ENCODE measurements at regions not wholly inside any gene's neighbourhood (a gene's known extent, or its start where the extent isn't known, plus 50 kb on each side); places are given as distances from the start of the nearest gene placed in this dataset.

- DNase-seq (ENCODE audit: low read depth in 2 of 3, low spot score in 1 of 3): no peak
Observed at GRCh38 chr7:98467570-98468312, 66.9 kb upstream of the BAIAP2L1 start.

- DNase-seq (ENCODE audit: low read depth in 2 of 3, low spot score in 1 of 3): no peak
Observed at GRCh38 chr7:98465022-98465421, 64.1 kb upstream of the BAIAP2L1 start.

DNA sequence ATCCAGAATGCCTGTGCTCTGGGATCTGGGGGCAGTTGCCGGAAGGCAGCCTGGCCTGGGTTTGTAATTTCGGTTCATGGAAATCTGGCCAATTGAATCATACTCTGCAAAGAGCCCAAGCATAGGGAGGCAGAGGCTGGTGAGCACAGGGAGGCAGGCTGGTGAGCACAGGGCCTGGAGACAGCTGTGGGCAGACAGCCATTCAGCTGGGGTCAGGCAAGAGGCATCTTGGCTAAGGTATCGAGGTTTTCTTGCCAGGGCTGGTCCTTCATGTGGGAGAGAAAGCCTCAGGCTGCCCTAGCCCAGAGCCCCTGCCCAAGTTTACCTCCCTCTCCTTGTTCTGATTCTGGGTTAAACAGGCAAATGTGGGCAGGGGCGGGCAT lies 63.7 kb upstream of the BAIAP2L1 start:
- no peak for DNase-seq (ENCODE audit: low read depth in 2 of 3, low spot score in 1 of 3)

DNA sequence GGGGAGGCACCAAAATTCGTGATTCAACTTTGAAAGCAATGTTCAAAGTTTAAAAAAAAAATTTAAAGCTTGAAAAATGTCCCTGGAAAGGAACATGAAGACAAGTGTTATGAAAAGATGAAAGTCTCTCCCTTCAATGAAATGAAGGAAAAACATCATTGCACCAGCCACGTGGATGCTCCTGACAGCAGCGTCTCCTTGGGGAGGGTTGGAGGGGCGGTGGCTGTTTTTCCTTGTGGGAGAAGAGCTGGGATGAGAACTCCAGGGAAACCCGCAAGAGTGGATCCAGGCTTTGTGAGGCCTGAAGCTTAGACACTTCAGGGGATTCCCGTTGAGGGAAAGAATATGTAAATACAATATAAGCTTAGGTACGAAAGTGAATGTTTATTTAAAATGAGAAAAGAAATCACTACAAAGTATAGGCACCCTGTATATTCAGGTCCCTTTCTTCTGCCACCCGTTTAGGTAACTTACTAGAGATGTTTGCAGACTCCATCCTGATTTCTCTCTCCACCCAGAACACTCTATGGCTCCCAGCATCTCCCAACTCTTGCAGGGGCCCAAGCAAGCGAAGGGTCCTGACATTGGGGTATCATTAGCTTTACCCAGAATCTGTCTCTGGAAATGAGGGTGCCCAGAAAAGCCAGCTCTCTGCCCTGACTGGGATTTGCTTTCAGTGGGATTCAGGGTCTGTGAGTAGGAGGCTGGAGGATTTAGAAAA lies 63.1 kb upstream of the BAIAP2L1 start:
- no peak for DNase-seq (ENCODE audit: low read depth in 2 of 3, low spot score in 1 of 3)

DNA sequence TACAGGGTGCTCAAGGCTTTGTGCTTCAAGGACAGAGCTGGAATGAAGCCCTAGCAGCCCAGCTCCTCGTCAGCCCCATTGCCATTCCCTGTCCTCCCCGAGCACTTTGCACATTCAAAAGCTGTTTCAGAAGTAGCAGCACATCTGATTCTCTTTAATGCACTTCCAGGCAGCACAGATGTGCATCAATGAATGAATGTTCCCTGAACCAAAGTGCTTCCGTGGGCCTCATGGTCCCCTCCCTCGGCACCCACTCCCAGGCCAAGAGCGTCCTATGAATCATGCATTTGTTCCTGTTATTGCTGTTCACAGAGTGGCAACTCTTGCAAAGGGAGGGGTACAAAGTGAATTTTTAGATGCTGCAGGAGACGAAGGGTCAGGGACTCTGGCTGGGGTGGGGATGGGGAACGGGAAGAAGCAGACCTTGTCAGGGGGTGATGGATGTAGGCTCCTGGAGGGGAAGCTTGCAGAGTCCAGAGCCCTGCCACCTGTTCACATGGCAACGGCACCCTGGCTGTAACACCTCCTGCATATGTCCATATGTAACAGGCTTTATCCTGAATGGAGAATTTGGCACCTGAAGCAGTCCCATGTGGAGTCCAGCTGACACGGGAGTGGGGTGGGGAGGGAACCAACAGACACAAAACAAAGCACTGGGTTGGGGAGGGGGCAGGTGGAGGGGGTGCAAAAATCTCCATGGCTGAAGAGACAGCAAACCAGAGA lies 62.2 kb upstream of the BAIAP2L1 start:
- DNase-seq (ENCODE audit: low read depth in 2 of 3, low spot score in 1 of 3): no peak

- DNase-seq (ENCODE audit: low read depth in 2 of 3, low spot score in 1 of 3): no peak
Observed at GRCh38 chr7:98460902-98461301, 60.0 kb upstream of the BAIAP2L1 start.

GRCh38 chr7:98459529-98459928 lies 58.6 kb upstream of the BAIAP2L1 start:
- no peak for DNase-seq (ENCODE audit: low read depth in 2 of 3, low spot score in 1 of 3)

GRCh38 chr7:98458090-98458875 lies 57.4 kb upstream of the BAIAP2L1 start:
- no peak for DNase-seq (ENCODE audit: low read depth in 2 of 3, low spot score in 1 of 3)

GRCh38 chr7:98456866-98457265 lies 56.0 kb upstream of the BAIAP2L1 start:
- DNase-seq (ENCODE audit: low read depth in 2 of 3, low spot score in 1 of 3): no peak

DNA sequence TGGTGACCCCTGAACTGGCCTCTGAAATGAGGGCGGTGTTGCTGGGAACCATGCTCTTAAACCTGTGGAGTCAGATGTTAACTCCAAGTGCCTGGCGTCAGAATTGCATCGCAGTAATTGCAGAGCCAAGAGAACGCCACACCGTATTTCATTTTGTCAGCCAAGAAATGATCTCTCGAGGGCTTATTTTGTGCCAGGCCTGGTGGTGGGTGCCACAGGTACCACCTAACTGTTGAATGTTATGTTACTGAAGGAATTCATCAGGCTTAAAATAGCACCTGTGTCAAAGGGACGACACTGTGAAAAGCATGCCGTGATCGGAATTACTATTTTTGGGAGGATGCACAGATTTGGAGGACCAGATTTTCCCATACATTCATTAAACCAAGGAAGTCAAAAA lies 51.9 kb upstream of the BAIAP2L1 start:
- DNase-seq (ENCODE audit: low read depth in 2 of 3, low spot score in 1 of 3): no peak
